HS-27A (cell line): ENCODE measurements at regions not wholly inside any gene's neighbourhood (a gene's known extent, or its start where the extent isn't known, plus 50 kb on each side); places are given as distances from the start of the nearest gene placed in this dataset.

Experiments used
- DNase-seq: peaks from one replicate; pipeline ENCODE4 v3.0.0-alpha.2; 2012; ENCODE audit warnings: low read depth, missing footprints

GRCh38 chr2:41580806-41581205, 467.0 kb upstream of the PKDCC start:
- no peak for DNase-seq

- no peak for DNase-seq
Measured at GRCh38 chr2:41595240-41595639, 452.6 kb upstream of the PKDCC start.

- DNase-seq, result no peak
Measured at GRCh38 chr2:41597680-41598079, 450.1 kb upstream of the PKDCC start.

DNA sequence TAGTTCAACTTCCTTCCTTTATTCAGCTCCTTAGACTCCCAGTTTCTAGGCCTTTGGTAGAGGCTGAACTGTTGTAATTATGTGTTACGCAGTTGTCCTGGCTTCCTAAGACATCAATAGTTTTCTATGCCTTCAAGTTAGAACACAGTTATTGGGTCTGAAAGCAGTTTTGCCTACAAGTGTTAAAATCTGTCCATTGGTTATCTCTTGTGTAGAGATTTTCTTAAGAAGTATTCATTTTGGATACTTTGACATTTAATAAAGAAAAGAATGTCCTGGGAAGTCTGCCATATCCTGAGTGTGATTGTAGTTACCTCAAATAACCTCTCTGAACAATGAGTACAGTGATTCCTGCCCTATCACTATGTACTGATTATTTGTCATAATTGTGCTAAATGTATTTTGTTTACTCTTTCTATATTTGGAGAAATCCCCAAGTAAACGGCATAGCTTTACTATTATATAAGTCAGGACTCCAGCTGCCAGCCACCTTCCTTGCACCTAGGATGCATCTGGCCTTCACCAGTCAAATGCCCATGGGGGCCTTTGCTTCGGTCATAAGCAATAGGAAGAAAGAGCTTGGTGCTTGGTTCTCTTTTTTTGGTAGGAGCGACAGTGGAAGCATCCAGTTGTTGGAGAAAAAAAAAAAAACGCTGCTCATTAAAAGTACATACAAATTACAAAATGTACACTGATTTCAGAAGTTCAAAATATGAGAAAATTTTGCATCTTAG, 449.5 kb upstream of the PKDCC start:
- DNase-seq, result no peak

- DNase-seq, result no peak
Measured at GRCh38 chr2:41600460-41600859, 447.4 kb upstream of the PKDCC start.

- no peak for DNase-seq
Measured at GRCh38 chr2:41602341-41602740, 445.5 kb upstream of the PKDCC start.

DNA sequence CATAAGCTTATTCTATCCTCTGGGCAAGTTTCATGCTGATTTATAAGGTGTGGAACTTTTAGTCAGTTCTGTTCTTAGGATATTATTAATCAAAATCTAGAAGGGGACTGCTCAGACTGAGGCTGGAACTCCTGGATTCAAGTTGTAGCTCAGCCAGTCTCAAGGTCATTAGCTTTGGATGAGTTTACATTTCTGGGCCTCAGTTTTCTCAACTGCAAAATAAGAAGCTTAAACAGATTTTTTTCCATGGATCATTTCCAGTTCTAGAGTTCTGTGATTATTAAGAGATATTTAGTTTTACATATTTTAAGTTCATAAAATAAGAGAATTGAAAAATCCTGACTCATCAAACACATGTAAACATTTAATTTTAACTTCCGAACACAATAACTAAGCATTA, 442.5 kb upstream of the PKDCC start:
- DNase-seq, result no peak

DNA sequence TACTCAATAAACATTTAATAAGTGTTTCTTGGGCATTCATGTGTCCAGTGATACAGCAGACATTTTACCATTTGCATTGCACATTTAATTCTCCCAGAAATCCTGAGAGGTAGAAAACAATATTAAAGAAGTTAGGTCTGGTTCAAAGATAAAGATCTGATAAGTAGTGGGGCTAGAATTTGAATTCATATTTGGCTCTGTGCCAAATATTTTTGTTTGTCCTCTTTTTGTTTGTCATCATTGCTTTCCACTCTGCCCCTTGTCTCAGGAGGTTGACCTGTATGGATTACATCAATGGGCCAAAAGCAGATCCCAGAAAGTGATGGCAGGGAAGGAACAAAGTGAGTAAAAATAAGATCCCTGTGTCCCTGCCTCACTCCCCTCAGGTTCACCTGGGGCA, 441.9 kb upstream of the PKDCC start:
- DNase-seq, result no peak

DNA sequence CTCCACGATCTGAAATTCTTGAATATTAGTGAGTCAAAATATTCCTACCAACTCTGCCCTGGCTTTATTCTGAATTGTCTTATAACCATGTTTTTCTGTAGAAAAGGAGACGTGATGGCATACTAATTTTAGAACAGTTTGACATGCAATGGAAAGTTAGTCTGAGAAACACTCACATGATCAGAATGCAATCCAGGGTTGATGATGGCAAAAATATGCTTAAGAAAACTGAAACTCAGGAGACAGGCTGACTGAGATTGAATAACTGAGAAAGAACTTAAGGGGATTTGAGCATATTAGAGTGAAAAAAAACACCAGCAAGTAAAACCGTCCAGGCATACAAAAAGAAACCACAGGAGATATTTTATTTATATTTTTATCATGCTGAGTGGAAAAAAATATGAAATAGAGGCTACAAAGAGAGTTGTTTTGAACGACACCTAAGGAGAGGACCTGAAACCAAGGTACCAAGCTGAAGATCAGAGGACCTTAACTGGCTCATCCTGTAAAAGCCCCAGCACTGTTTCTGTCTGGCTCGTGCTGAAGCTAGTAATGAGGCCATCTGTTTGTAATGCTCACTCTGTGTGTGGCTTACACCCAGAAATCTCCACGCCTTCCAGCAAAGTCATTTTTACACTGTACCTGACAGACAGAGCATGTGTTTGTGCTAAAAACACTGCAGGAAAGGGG, 437.2 kb upstream of the PKDCC start:
- no peak for DNase-seq

GRCh38 chr2:41618754-41619153, 429.1 kb upstream of the PKDCC start:
- no peak for DNase-seq

- DNase-seq, result no peak
Measured at GRCh38 chr2:41621095-41621494, 426.7 kb upstream of the PKDCC start.

DNA sequence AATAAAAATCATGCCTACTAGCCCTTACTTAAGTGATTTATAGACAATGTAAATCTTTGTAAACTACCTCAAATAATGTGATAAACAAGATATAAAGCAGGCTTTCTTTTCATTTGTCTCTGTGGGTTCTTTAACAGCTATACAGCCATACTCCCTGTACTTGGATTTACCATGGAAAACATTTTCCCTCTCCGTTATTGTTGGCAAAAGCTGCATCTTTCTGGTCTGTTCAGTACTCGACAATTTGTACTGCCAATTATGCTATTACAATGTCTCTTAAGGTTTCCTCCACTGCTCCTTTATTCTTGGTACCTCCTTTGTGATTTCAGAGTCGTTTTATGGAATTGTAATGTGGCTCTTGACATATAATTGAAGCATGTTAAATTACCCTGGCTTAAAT, 426.3 kb upstream of the PKDCC start:
- DNase-seq, result no peak

GRCh38 chr2:41622301-41622700, 425.5 kb upstream of the PKDCC start:
- no peak for DNase-seq

DNA sequence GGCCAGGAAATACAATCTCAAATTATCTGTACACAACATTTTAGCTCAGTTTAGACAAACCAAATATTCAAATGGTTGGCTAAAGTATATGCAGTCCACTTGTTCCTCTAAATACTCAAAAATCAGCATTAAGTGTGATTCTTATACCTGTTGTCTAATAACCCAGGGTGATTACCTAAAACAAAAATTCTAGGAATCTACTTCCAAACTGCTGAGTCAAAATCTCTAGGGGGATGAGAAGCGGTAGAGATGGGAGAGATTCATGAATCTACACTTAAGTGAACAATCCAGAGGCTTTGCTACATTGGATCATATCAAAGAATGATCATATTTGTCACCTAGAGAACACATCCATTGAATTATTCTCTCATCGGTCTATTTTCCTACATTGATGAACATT, 420.9 kb upstream of the PKDCC start:
- no peak for DNase-seq

DNA sequence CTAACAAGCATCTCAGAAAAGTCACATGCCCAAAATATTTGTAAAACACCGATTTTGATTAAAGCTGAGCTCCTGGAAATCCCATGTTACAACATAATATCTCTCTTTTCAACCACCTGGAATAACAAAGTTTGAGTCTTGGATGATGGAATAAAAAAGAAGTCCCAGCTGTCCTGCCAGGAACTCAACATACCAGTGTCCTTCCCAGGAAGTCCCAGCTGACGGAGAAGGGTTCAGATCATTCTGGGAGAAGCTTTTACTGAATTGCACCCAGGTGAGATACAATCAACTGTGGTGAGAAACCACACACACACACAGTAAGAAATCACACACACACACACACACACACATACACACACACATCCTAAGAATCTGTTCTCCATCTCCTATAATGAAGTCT, 413.1 kb upstream of the PKDCC start:
- DNase-seq, result no peak

GRCh38 chr2:41644936-41645335, 402.9 kb upstream of the PKDCC start:
- no peak for DNase-seq

DNA sequence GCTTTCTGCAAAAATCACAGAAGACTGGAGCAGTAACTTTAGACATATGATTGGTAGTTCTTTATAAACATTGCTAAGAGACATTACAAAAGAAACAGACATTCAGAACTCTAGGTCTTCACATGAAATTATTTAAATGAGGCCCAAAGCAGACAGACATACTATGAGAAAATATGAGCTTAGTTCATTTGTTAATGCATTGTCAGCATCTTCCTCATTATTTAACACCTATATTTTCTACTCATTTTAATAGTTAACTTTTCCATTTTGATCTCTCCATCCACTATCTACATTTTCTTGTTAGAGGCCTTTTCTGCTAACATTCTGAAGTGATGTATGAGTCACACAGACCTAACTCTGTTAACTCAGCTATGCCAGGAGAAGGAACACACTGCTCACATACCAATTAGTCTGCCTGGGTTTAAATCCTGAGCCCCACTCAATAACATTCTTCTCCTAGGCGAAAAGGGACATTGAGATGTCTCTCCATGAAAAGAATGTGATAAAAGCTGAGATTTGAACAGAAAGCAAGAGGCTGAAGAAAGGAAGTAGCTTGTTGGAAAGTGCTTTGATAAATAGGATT, 400.3 kb upstream of the PKDCC start:
- DNase-seq, result no peak

DNA sequence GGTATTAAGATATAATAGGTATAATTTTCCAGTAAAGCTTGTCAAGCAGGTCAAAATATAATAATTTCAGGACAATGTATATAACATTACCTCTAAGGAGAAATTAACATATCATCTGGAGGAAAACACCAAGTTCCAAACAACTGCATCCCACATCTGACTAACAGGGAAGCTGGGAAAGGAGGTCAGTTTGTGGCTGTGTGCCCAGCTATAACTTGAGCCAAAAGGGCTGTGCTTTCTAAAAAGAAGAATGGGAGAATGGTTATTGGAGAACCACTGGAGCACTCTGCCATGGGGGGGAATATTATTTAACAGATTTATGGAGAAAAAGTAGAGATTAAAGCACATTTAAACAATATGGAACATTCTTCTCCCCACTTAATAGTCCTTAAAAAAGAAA, 390.6 kb upstream of the PKDCC start:
- no peak for DNase-seq

- DNase-seq, result no peak
Measured at GRCh38 chr2:41659758-41660157, 388.1 kb upstream of the PKDCC start.

DNA sequence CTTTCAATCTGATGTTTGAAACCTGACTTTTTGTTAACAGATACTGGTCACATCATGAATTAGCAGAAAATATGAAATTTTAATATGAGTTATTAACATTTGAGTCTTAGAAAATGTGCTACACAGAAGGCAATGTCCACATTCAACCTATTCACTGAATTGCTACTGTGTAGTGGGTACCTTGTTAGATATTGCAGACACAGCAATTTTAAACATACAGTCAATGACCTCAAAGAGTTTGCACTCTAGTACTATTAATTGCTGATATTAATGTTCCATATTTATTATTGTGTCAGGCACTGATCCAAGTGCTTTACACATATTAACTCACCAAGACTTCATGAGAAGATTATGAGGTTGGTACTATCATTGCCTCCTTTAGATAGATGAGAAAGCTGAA, 385.4 kb upstream of the PKDCC start:
- no peak for DNase-seq

DNA sequence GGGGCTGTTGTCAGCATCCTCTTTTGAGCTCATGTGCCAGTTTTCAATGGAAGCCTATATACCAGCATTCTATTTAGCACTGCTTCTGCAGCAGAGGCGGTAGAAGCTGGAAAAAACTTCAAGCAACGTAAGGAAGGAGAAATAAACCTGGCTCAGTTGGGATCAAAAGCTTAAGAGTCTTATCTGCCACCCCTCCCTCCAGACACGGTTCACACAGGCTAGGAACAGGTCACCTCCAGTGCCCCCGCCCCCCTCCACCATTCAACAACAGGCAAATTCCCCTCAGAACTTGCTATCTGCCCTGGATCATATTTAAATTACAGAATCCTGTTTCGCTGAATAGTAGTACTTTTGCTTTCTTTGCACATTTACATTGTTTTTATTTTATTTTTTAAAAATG, 384.8 kb upstream of the PKDCC start:
- DNase-seq, result no peak

GRCh38 chr2:41668529-41668928, 379.3 kb upstream of the PKDCC start:
- no peak for DNase-seq

DNA sequence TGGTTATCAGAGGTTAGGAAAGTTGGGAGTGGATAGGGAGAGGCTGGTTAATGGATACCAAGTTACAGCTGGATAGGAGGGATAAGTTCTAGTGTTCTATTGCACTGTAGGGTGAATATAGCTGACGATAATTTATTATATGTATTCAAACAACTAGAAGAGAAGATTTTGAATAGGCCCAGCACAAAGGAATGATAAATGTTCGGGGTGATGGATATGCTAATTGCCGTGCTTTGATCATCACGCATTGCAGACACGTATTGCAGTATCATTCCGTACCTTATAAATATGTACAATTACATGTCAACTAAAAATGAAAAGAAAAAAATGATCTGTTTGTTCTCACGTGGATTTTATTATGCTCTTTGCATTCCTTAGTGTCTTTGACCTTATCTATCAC, 369.2 kb upstream of the PKDCC start:
- no peak for DNase-seq

DNA sequence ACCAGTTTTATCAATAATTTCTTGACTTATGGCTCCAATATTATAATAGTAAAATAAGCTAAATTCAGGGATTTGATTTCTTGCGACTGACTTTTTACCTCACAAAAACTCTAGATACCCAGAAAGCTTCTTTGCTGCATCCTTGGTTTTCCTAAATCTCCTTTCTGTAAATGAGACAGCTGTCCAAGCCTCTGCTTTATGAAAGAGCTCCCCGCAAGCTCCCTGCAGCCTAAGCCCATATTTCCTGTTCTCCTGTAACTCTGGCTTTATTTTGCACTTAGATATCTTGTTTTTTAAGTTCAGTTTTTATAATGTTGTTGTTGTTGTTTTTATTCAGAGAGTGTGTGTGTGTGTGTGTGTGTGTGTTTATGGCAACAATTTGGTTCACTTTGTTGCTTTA, 361.7 kb upstream of the PKDCC start:
- no peak for DNase-seq
